ENCODE measurements at regions not wholly inside any gene's neighbourhood (a gene's known extent, or its start where the extent isn't known, plus 50 kb on each side); places are given as distances from the start of the nearest gene placed in this dataset.

DNA sequence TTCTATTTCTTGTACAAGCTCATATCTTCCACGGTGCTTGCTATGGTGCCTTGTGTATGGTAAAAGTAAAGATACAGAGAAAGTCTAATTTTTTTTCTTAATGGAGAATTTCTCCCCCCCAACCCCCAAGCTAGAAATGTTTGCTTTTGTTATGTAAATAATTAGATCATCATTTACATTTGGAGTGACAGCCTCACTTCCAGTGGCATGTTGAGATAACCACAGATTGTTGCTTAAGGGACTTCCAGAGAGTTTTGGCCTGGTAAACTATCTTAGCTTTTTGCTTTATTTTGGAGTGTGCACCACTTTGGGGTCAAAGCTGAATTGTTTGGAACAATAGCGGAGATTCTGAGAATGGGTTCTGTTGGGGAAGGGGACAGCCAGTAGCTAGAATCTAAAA, 129.7 kb downstream of the ZNF365 start:
- TF ChIP-seq BHLHE40 (IDR thresholded peaks at IDR 0.05; ENCODE audit: borderline replicate concordance) (no peak), SUZ12 (IDR thresholded peaks at IDR 0.05) (no peak), HDGF (IDR thresholded peaks at IDR 0.05; ENCODE audit: borderline replicate concordance) (no peak), TARDBP (IDR thresholded peaks at IDR 0.05) (no peak), SP1 (IDR thresholded peaks at IDR 0.05) (no peak), FOXK2 (IDR thresholded peaks at IDR 0.05) (no peak), ELF4 (IDR thresholded peaks at IDR 0.05) (no peak), NFRKB (IDR thresholded peaks at IDR 0.05) (no peak), FOXM1 (IDR thresholded peaks at IDR 0.05; ENCODE audit: borderline replicate concordance) (no peak)
